WTC11 (cell line): ENCODE measurements at regions not wholly inside any gene's neighbourhood (a gene's known extent, or its start where the extent isn't known, plus 50 kb on each side); places are given as distances from the start of the nearest gene placed in this dataset.

ENCODE experiments used
- ATAC-seq: fragments of 200-7000 bp; cut with Tn5 transposase; 2 replicates; pipeline ENCODE4 v1.10.0; 2021; ENCODE audit warnings: mild to moderate bottlenecking, moderate library complexity
- CTCF ChIA-PET: fragments of 300-600 bp; sonication (Branson Sonifier 250); formaldehyde crosslinking; loops from one replicate; lab custom pipeline; 2021; ENCODE audit warnings: antibody characterized with exemption; lab: Charles Lee
- POLR2A ChIA-PET: fragments of 350-600 bp; sonication (Branson Sonifier 250); formaldehyde crosslinking; loops from one replicate; lab custom pipeline; 2021; ENCODE audit warnings: antibody characterized with exemption; lab: Charles Lee
- DNase-seq: peaks from one replicate; pipeline ENCODE4 v3.0.0; 2021; ENCODE audit warnings: low spot score
- H3K27ac Mint-ChIP-seq: 2 replicates; pipeline ENCODE4 v1.8.0; 2021; ENCODE audit warnings: mixed read lengths
- H3K27me3 Mint-ChIP-seq: 2 replicates; pipeline ENCODE4 v1.8.0; 2021; ENCODE audit warnings: low read depth, mild to moderate bottlenecking, moderate library complexity, mixed read lengths
- H3K36me3 Mint-ChIP-seq: 2 replicates; pipeline ENCODE4 v1.8.0; 2021; ENCODE audit warnings: mixed read lengths
- H3K4me1 Mint-ChIP-seq: 2 replicates; pipeline ENCODE4 v1.8.0; 2022; ENCODE audit warnings: mixed read lengths
- H3K4me3 Mint-ChIP-seq: 2 replicates; pipeline ENCODE4 v1.8.0; 2021; ENCODE audit warnings: mild to moderate bottlenecking, moderate library complexity, mixed read lengths
- H3K9me3 Mint-ChIP-seq: 2 replicates; pipeline ENCODE4 v1.8.0; 2021; ENCODE audit warnings: mixed read lengths
- ATF3 ChIP-seq: sonication (generic); formaldehyde crosslinking; conservative IDR thresholded peaks from 2 replicates; pipeline ENCODE4 v1.8.1; 2022; ENCODE audit warnings: mild to moderate bottlenecking, missing genetic modification reagents
- CBFB ChIP-seq: sonication (generic); formaldehyde crosslinking; IDR thresholded peaks from 2 replicates; pipeline ENCODE4 v1.8.1; 2022; ENCODE audit warnings: mild to moderate bottlenecking, low read depth, missing genetic modification reagents
- CREM ChIP-seq: sonication (generic); formaldehyde crosslinking; IDR thresholded peaks from 2 replicates; pipeline ENCODE4 v1.8.1; 2022; ENCODE audit warnings: mild to moderate bottlenecking, missing genetic modification reagents, moderate library complexity
- ELF4 ChIP-seq: sonication (generic); formaldehyde crosslinking; IDR thresholded peaks from 2 replicates; pipeline ENCODE4 v1.8.1; 2022; ENCODE audit warnings: low read depth, mild to moderate bottlenecking, moderate library complexity, missing genetic modification reagents
- EMX1 ChIP-seq: fragments of 250-450 bp; sonication (Bioruptor Pico); IDR thresholded peaks from 2 replicates; pipeline ENCODE4 v1.8.0; 2021; ENCODE audit warnings: mild to moderate bottlenecking
- ETV6 ChIP-seq: sonication (generic); formaldehyde crosslinking; IDR thresholded peaks from 2 replicates; pipeline ENCODE4 v1.8.1; 2022; ENCODE audit warnings: mild to moderate bottlenecking, missing genetic modification reagents
- FOXP1 ChIP-seq: sonication (generic); formaldehyde crosslinking; IDR thresholded peaks from 2 replicates; pipeline ENCODE4 v1.8.0; 2022; ENCODE audit warnings: missing genetic modification reagents, mild to moderate bottlenecking, moderate library complexity, borderline replicate concordance
- FOXP4 ChIP-seq: sonication (generic); formaldehyde crosslinking; IDR thresholded peaks from 2 replicates; pipeline ENCODE4 v1.8.0; 2022; ENCODE audit warnings: mild to moderate bottlenecking, missing genetic modification reagents
- MYBL2 ChIP-seq: sonication (generic); formaldehyde crosslinking; IDR thresholded peaks from 2 replicates; pipeline ENCODE4 v1.8.1; 2023; ENCODE audit warnings: mild to moderate bottlenecking, moderate library complexity, missing genetic modification reagents
- NFE2L1 ChIP-seq: sonication (generic); formaldehyde crosslinking; IDR thresholded peaks from 2 replicates; pipeline ENCODE4 v1.8.1; 2023; ENCODE audit warnings: missing genetic modification reagents
- OVOL2 ChIP-seq: fragments of 250-450 bp; sonication (Bioruptor Pico); IDR thresholded peaks from 2 replicates; pipeline ENCODE4 v1.9.0; 2021; ENCODE audit warnings: mild to moderate bottlenecking, borderline replicate concordance
- SMAD4 ChIP-seq: sonication (generic); formaldehyde crosslinking; IDR thresholded peaks from 2 replicates; pipeline ENCODE4 v1.8.0; 2022; ENCODE audit warnings: mild to moderate bottlenecking, missing genetic modification reagents
- SOX15 ChIP-seq: fragments of 250-450 bp; sonication (Bioruptor Pico); IDR thresholded peaks from 2 replicates; pipeline ENCODE4 v1.9.0; 2021; ENCODE audit warnings: mild to moderate bottlenecking
- SP1 ChIP-seq: sonication (generic); formaldehyde crosslinking; conservative IDR thresholded peaks from 2 replicates; pipeline ENCODE4 v1.8.1; 2022; ENCODE audit warnings: missing genetic modification reagents
- TEAD1 ChIP-seq: sonication (generic); formaldehyde crosslinking; IDR thresholded peaks from 2 replicates; pipeline ENCODE4 v1.8.0; 2022; ENCODE audit warnings: mild to moderate bottlenecking, missing genetic modification reagents
- TP53 ChIP-seq: sonication (generic); formaldehyde crosslinking; IDR thresholded peaks from 2 replicates; pipeline ENCODE4 v1.8.1; 2023; ENCODE audit warnings: mild to moderate bottlenecking, missing genetic modification reagents
- ZNF416 ChIP-seq: fragments of 250-450 bp; sonication (Bioruptor Pico); IDR thresholded peaks from 2 replicates; pipeline ENCODE4 v1.9.0; 2021; ENCODE audit warnings: mild to moderate bottlenecking, inconsistent platforms
- TF ChIP-seq, protein P1 (sequence below): sonication (generic); formaldehyde crosslinking; IDR thresholded peaks from 2 replicates; pipeline ENCODE4 v1.8.0; 2023; ENCODE audit warnings: missing genetic modification reagents, mild to moderate bottlenecking, borderline replicate concordance
- TF ChIP-seq, protein P2 (sequence below): sonication (generic); formaldehyde crosslinking; IDR thresholded peaks from 2 replicates; pipeline ENCODE4 v1.8.0; 2022; ENCODE audit warnings: mild to moderate bottlenecking, missing genetic modification reagents
- TF ChIP-seq, protein P3 (sequence below): sonication (generic); formaldehyde crosslinking; IDR thresholded peaks from 2 replicates; pipeline ENCODE4 v1.8.1; 2022; ENCODE audit warnings: low read depth, missing genetic modification reagents, borderline replicate concordance
- TF ChIP-seq, protein P4 (sequence below): fragments of 200-600 bp; IDR thresholded peaks from 2 replicates; pipeline ENCODE4 v1.8.0; 2022; ENCODE audit warnings: antibody characterized with exemption

GRCh38 chr3:165390166-165390565 lies 194.0 kb upstream of the SLITRK3 start:
- peaks cover 8% of the 10 kb centered on the region for H3K4me1 Mint-ChIP-seq
- TF ChIP-seq ATF3 (CRISPR knock-in tag) (no peak), FOXP4 (no peak), TEAD1 (CRISPR knock-in tag) (no peak), ZNF416 (CRISPR knock-in tag) (no peak), MYBL2 (CRISPR knock-in tag) (no peak), SOX15 (CRISPR knock-in tag) (no peak), CBFB (no peak), SP1 (CRISPR knock-in tag) (no peak), TP53 (CRISPR knock-in tag) (no peak), OVOL2 (CRISPR knock-in tag) (no peak), SMAD4 (CRISPR knock-in tag) (no peak), FOXP1 (no peak), CREM (CRISPR knock-in tag) (no peak)
- TF ChIP-seq, protein P1, sequence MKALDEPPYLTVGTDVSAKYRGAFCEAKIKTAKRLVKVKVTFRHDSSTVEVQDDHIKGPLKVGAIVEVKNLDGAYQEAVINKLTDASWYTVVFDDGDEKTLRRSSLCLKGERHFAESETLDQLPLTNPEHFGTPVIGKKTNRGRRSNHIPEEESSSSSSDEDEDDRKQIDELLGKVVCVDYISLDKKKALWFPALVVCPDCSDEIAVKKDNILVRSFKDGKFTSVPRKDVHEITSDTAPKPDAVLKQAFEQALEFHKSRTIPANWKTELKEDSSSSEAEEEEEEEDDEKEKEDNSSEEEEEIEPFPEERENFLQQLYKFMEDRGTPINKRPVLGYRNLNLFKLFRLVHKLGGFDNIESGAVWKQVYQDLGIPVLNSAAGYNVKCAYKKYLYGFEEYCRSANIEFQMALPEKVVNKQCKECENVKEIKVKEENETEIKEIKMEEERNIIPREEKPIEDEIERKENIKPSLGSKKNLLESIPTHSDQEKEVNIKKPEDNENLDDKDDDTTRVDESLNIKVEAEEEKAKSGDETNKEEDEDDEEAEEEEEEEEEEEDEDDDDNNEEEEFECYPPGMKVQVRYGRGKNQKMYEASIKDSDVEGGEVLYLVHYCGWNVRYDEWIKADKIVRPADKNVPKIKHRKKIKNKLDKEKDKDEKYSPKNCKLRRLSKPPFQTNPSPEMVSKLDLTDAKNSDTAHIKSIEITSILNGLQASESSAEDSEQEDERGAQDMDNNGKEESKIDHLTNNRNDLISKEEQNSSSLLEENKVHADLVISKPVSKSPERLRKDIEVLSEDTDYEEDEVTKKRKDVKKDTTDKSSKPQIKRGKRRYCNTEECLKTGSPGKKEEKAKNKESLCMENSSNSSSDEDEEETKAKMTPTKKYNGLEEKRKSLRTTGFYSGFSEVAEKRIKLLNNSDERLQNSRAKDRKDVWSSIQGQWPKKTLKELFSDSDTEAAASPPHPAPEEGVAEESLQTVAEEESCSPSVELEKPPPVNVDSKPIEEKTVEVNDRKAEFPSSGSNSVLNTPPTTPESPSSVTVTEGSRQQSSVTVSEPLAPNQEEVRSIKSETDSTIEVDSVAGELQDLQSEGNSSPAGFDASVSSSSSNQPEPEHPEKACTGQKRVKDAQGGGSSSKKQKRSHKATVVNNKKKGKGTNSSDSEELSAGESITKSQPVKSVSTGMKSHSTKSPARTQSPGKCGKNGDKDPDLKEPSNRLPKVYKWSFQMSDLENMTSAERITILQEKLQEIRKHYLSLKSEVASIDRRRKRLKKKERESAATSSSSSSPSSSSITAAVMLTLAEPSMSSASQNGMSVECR (CRISPR knock-in tag): no peak
- TF ChIP-seq, protein P2, sequence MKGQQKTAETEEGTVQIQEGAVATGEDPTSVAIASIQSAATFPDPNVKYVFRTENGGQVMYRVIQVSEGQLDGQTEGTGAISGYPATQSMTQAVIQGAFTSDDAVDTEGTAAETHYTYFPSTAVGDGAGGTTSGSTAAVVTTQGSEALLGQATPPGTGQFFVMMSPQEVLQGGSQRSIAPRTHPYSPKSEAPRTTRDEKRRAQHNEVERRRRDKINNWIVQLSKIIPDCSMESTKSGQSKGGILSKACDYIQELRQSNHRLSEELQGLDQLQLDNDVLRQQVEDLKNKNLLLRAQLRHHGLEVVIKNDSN: no peak
- TF ChIP-seq, all 79 proteins: peak for 0
- ChIA-PET POLR2A (no interaction called here), CTCF (no interaction called here)
- Mint-ChIP-seq H3K36me3 (no peaks in the 10 kb centered on the region), H3K9me3 (peaks cover 5% of the 10 kb centered on the region), H3K27ac (no peak overlapping the region), H3K4me3 (no peak overlapping the region), H3K27me3 (peaks cover 2% of the 10 kb centered on the region; the same call in 1 of the 2 replicates)
- ATAC-seq (no peak), DNase-seq (no peak)

- H3K4me1 Mint-ChIP-seq: peaks cover 4% of the 10 kb centered on the region
- no peak overlapping the region for H3K4me3 Mint-ChIP-seq
- ATAC-seq: no peak
- ChIA-PET POLR2A (no interaction called here), CTCF (no interaction called here)
- H3K9me3 Mint-ChIP-seq: peaks cover 5% of the 10 kb centered on the region
- H3K27me3 Mint-ChIP-seq: peaks cover 2% of the 10 kb centered on the region; the same call in 1 of the 2 replicates
- H3K36me3 Mint-ChIP-seq: no peaks in the 10 kb centered on the region
- TF ChIP-seq ZNF416 (CRISPR knock-in tag): no peak
- no peak for TF ChIP-seq EMX1 (CRISPR knock-in tag)
- TF ChIP-seq NFE2L1: no peak
- TF ChIP-seq ETV6: no peak
- TF ChIP-seq ELF4 (CRISPR knock-in tag): no peak
- TF ChIP-seq, protein P3, sequence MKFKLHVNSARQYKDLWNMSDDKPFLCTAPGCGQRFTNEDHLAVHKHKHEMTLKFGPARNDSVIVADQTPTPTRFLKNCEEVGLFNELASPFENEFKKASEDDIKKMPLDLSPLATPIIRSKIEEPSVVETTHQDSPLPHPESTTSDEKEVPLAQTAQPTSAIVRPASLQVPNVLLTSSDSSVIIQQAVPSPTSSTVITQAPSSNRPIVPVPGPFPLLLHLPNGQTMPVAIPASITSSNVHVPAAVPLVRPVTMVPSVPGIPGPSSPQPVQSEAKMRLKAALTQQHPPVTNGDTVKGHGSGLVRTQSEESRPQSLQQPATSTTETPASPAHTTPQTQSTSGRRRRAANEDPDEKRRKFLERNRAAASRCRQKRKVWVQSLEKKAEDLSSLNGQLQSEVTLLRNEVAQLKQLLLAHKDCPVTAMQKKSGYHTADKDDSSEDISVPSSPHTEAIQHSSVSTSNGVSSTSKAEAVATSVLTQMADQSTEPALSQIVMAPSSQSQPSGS (CRISPR knock-in tag): no peak
- TF ChIP-seq, protein P4, sequence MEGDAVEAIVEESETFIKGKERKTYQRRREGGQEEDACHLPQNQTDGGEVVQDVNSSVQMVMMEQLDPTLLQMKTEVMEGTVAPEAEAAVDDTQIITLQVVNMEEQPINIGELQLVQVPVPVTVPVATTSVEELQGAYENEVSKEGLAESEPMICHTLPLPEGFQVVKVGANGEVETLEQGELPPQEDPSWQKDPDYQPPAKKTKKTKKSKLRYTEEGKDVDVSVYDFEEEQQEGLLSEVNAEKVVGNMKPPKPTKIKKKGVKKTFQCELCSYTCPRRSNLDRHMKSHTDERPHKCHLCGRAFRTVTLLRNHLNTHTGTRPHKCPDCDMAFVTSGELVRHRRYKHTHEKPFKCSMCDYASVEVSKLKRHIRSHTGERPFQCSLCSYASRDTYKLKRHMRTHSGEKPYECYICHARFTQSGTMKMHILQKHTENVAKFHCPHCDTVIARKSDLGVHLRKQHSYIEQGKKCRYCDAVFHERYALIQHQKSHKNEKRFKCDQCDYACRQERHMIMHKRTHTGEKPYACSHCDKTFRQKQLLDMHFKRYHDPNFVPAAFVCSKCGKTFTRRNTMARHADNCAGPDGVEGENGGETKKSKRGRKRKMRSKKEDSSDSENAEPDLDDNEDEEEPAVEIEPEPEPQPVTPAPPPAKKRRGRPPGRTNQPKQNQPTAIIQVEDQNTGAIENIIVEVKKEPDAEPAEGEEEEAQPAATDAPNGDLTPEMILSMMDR: no peak
- TF ChIP-seq, all 79 proteins: peak for 0
- DNase-seq: no peak
- H3K27ac Mint-ChIP-seq: no peak overlapping the region
Measured at GRCh38 chr3:165389653-165390052, 193.5 kb upstream of the SLITRK3 start.
